Loucy (cell line): ENCODE measurements at regions not wholly inside any gene's neighbourhood (a gene's known extent, or its start where the extent isn't known, plus 50 kb on each side); places are given as distances from the start of the nearest gene placed in this dataset.
"Not testable (repeated sequence)": the region's sequence is repeated elsewhere in the genome, so short reads cannot be mapped to it uniquely, and the experiment has no call there.

Experiments
- H2AFZ ChIP-seq: fragments of 200-600 bp; sonication (generic); 2 replicates; pipeline ENCODE4 v1.6.0; 2016; ENCODE audit warnings: antibody characterized with exemption, mild to moderate bottlenecking, low read length, moderate library complexity
- H3F3A ChIP-seq: fragments of 200-600 bp; 2 replicates; pipeline ENCODE4 v1.6.0; 2016; ENCODE audit warnings: antibody characterized with exemption, low read depth, mild to moderate bottlenecking
- H3K27me3 ChIP-seq: fragments of 200-600 bp; sonication (generic); 2 replicates; pipeline ENCODE4 v1.6.1; 2014; ENCODE audit warnings: low read length, mild to moderate bottlenecking; ENCODE audit not compliant: insufficient read depth, poor library complexity, severe bottlenecking
- H3K36me3 ChIP-seq: fragments of 200-600 bp; sonication (generic); 2 replicates; pipeline ENCODE4 v1.6.1; 2016; ENCODE audit warnings: low read length; ENCODE audit not compliant: insufficient read depth
- H3K4me1 ChIP-seq: fragments of 200-600 bp; sonication (generic); 2 replicates; pipeline ENCODE4 v1.5.1; 2014; ENCODE audit warnings: low read length, mild to moderate bottlenecking; ENCODE audit not compliant: insufficient read depth, poor library complexity, severe bottlenecking
- H3K4me2 ChIP-seq: fragments of 200-600 bp; sonication (generic); 2 replicates; pipeline ENCODE4 v1.6.0; 2014; ENCODE audit warnings: antibody characterized with exemption, low read length, low read depth, mild to moderate bottlenecking; ENCODE audit not compliant: poor library complexity, severe bottlenecking
- H3K4me3 ChIP-seq: fragments of 200-600 bp; sonication (generic); 2 replicates; pipeline ENCODE4 v1.5.1; 2014; ENCODE audit warnings: low read length, mild to moderate bottlenecking, mixed read lengths; ENCODE audit not compliant: poor library complexity, severe bottlenecking
- H3K79me2 ChIP-seq: fragments of 200-600 bp; sonication (generic); 2 replicates; pipeline ENCODE4 v1.6.1; 2014; ENCODE audit warnings: low read length; ENCODE audit not compliant: insufficient read depth
- H3K9ac ChIP-seq: fragments of 200-600 bp; sonication (generic); 2 replicates; pipeline ENCODE4 v1.6.0; 2014; ENCODE audit warnings: mild to moderate bottlenecking, low read depth, low read length, moderate library complexity; ENCODE audit not compliant: poor library complexity, severe bottlenecking
- H3K9me2 ChIP-seq: fragments of 200-600 bp; sonication (generic); replicated peaks from 2 replicates; pipeline ENCODE4 v1.6.1; 2016; ENCODE audit warnings: low read depth, low read length, mixed read lengths
- H3K9me3 ChIP-seq: fragments of 200-600 bp; sonication (generic); 2 replicates; pipeline ENCODE4 v1.6.1; 2014; ENCODE audit warnings: mild to moderate bottlenecking, antibody characterized with exemption, low read length, low read depth; ENCODE audit not compliant: insufficient read depth
- H4K20me1 ChIP-seq: fragments of 200-600 bp; sonication (generic); 2 replicates; pipeline ENCODE4 v1.6.0; 2014; ENCODE audit warnings: antibody characterized with exemption, low read length, mild to moderate bottlenecking; ENCODE audit not compliant: insufficient read depth, poor library complexity, severe bottlenecking
- EZH2phosphoT487 ChIP-seq: fragments of 200-600 bp; IDR thresholded peaks from 2 replicates; pipeline ENCODE4 v1.6.1; 2018; ENCODE audit warnings: antibody characterized with exemption, mild to moderate bottlenecking, moderate library complexity, borderline replicate concordance
- TF ChIP-seq, protein P1 (sequence below): fragments of 200-600 bp; sonication (generic); conservative IDR thresholded peaks from 2 replicates; pipeline ENCODE4 v1.5.1; 2014; ENCODE audit warnings: mild to moderate bottlenecking, antibody characterized with exemption, low read length

GRCh38 chr13:48818495-48819356, 157.0 kb upstream of the FNDC3A start:
- Histone ChIP-seq H3K9me3 (no peaks in the 10 kb centered on the region), H3K9ac (no peak overlapping the region), H4K20me1 (no peaks in the 10 kb centered on the region), H3K27me3 (no peaks in the 10 kb centered on the region), H3F3A (no peaks in the 10 kb centered on the region), H2AFZ (no peak overlapping the region), H3K4me2 (no peak overlapping the region), H3K4me1 (peaks cover 5% of the 10 kb centered on the region), H3K79me2 (no peaks in the 10 kb centered on the region), H3K4me3 (no peak overlapping the region), H3K36me3 (no peaks in the 10 kb centered on the region), H3K9me2 (no peaks in the 10 kb centered on the region)
- TF ChIP-seq, protein P1, sequence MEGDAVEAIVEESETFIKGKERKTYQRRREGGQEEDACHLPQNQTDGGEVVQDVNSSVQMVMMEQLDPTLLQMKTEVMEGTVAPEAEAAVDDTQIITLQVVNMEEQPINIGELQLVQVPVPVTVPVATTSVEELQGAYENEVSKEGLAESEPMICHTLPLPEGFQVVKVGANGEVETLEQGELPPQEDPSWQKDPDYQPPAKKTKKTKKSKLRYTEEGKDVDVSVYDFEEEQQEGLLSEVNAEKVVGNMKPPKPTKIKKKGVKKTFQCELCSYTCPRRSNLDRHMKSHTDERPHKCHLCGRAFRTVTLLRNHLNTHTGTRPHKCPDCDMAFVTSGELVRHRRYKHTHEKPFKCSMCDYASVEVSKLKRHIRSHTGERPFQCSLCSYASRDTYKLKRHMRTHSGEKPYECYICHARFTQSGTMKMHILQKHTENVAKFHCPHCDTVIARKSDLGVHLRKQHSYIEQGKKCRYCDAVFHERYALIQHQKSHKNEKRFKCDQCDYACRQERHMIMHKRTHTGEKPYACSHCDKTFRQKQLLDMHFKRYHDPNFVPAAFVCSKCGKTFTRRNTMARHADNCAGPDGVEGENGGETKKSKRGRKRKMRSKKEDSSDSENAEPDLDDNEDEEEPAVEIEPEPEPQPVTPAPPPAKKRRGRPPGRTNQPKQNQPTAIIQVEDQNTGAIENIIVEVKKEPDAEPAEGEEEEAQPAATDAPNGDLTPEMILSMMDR = no peak
- no peak for TF ChIP-seq EZH2phosphoT487

DNA sequence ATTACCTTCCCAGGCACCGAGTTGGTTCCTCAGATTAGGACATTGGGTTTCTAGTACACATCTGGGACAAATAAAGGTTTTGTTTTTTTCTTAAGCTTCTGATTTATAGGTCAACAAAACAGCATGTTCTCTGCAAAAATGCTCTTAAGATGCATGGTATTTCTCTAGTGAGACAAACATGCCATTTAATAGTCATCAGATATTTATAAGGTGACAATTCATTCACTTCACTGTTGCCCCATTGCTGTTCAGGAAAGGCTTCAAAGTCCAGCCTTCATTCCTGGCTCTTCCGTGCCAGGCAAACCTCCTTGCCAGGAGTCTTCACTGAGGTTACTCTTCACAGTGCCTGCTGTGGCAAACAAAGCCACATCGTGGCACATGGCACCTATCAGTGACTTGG, 156.3 kb upstream of the FNDC3A start:
- Histone ChIP-seq H3K36me3 (no peaks in the 10 kb centered on the region), H3K79me2 (no peaks in the 10 kb centered on the region), H2AFZ (no peak overlapping the region), H3K4me1 (peaks cover 5% of the 10 kb centered on the region), H3K9me3 (no peaks in the 10 kb centered on the region), H3K9me2 (no peaks in the 10 kb centered on the region), H3K9ac (no peak overlapping the region), H3K4me2 (no peak overlapping the region), H3K4me3 (no peak overlapping the region), H3F3A (no peaks in the 10 kb centered on the region), H3K27me3 (no peaks in the 10 kb centered on the region), H4K20me1 (no peaks in the 10 kb centered on the region)
- TF ChIP-seq EZH2phosphoT487 = no peak
- TF ChIP-seq, protein P1 = no peak

DNA sequence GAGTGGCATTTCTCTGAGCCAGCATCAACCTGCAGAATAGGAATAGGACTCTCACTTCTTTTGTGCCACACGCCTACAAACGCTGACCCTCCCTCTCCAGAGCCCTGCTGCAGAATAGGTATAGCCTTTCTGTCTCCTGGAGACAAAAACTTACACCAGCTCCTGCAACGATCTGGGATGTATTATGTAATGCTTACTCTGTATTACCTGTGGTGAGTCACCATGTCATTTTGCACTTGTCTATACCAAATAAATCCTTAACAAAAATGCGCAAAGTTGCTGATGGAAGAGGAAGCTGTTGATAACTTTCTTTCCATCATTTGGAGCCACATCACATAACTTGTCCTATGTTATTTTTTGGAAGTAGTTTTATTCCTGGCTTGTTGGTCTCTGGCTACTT, 155.8 kb upstream of the FNDC3A start:
- H3K4me3 ChIP-seq = no peak overlapping the region
- H3K4me1 ChIP-seq = peaks cover 5% of the 10 kb centered on the region
- H3K4me2 ChIP-seq = no peak overlapping the region
- no peaks in the 10 kb centered on the region for H3K9me3 ChIP-seq
- no peaks in the 10 kb centered on the region for H4K20me1 ChIP-seq
- TF ChIP-seq, protein P1 = no peak
- no peak for TF ChIP-seq EZH2phosphoT487
- no peaks in the 10 kb centered on the region for H3K9me2 ChIP-seq
- no peaks in the 10 kb centered on the region for H3K36me3 ChIP-seq
- H2AFZ ChIP-seq = no peak overlapping the region
- no peaks in the 10 kb centered on the region for H3K79me2 ChIP-seq
- no peaks in the 10 kb centered on the region for H3K27me3 ChIP-seq
- no peaks in the 10 kb centered on the region for H3F3A ChIP-seq
- H3K9ac ChIP-seq = no peak overlapping the region

- H3K9ac ChIP-seq, H3K27me3 ChIP-seq, H3K4me3 ChIP-seq, H3K9me3 ChIP-seq, H4K20me1 ChIP-seq, H3K4me1 ChIP-seq, H3K4me2 ChIP-seq, H2AFZ ChIP-seq, H3F3A ChIP-seq, H3K36me3 ChIP-seq, H3K79me2 ChIP-seq, H3K9me2 ChIP-seq: not testable (repeated sequence)
Observed at GRCh38 chr13:48823526-48823925, 152.2 kb upstream of the FNDC3A start.
